HEK293 (cell line): ENCODE measurements at regions not wholly inside any gene's neighbourhood (a gene's known extent, or its start where the extent isn't known, plus 50 kb on each side); places are given as distances from the start of the nearest gene placed in this dataset.

Source experiments
- CTCF ChIP-seq: fragments of 450-650 bp; formaldehyde crosslinking; IDR thresholded peaks from 2 replicates; pipeline ENCODE4 v1.5.1; 2016; ENCODE audit warnings: missing biosample characterization, missing genetic modification characterization
- HOXD13 ChIP-seq: sonication (generic); formaldehyde crosslinking; IDR thresholded peaks from 2 replicates; pipeline ENCODE4 v1.8.0; 2022; ENCODE audit warnings: missing genetic modification reagents, borderline replicate concordance
- PRDM2 ChIP-seq: fragments of 450-650 bp; formaldehyde crosslinking; IDR thresholded peaks from 2 replicates; pipeline ENCODE4 v1.5.1; 2016; ENCODE audit warnings: missing biosample characterization, missing genetic modification characterization, borderline replicate concordance
- REST ChIP-seq: fragments of 450-650 bp; formaldehyde crosslinking; IDR thresholded peaks from 2 replicates; pipeline ENCODE4 v1.5.1; 2016; ENCODE audit warnings: missing biosample characterization, missing genetic modification characterization
- ZBTB21 ChIP-seq: fragments of 450-650 bp; formaldehyde crosslinking; IDR thresholded peaks from 2 replicates; pipeline ENCODE4 v1.5.1; 2017; ENCODE audit warnings: missing biosample characterization, missing genetic modification characterization
- ZNF132 ChIP-seq: fragments of 450-650 bp; formaldehyde crosslinking; IDR thresholded peaks from 2 replicates; pipeline ENCODE4 v1.5.1; 2017; ENCODE audit warnings: missing biosample characterization, missing genetic modification characterization, borderline replicate concordance
- ZNF768 ChIP-seq: fragments of 450-650 bp; formaldehyde crosslinking; IDR thresholded peaks from 2 replicates; pipeline ENCODE4 v1.5.1; 2018; ENCODE audit warnings: missing biosample characterization, mild to moderate bottlenecking, missing genetic modification characterization
- ZNF776 ChIP-seq: fragments of 450-650 bp; formaldehyde crosslinking; IDR thresholded peaks from 2 replicates; pipeline ENCODE4 v1.5.0; 2017; ENCODE audit warnings: missing biosample characterization, missing genetic modification characterization, borderline replicate concordance

- TF ChIP-seq CTCF = no peak
- no peak for TF ChIP-seq ZNF776
- TF ChIP-seq ZNF768 (tag by site-specific recombination) = no peak
- TF ChIP-seq ZBTB21 = no peak
- TF ChIP-seq REST = no peak
- TF ChIP-seq PRDM2 (tag by site-specific recombination) = no peak
- TF ChIP-seq ZNF132 (tag by site-specific recombination) = no peak
- no peak for TF ChIP-seq HOXD13 (CRISPR knock-in tag)
Observed at GRCh38 chr3:14338242-14338641, 64.2 kb upstream of the SLC6A6 start.
